NCI-H1417 (cell line): ENCODE measurements at regions not wholly inside any gene's neighbourhood (a gene's known extent, or its start where the extent isn't known, plus 50 kb on each side); places are given as distances from the start of the nearest gene placed in this dataset.
"Not testable (repeated sequence)": the region's sequence is repeated elsewhere in the genome, so short reads cannot be mapped to it uniquely, and the experiment has no call there.

Experiments
- DNase-seq, 3 experiments: peaks; one replicate each; lab custom pipeline; 2025; lab: John Stamatoyannopoulos, UW

GRCh38 chr1:86633306-86633838 is 71.0 kb upstream of the SH3GLB1 start:
- DNase-seq = not testable (repeated sequence)

GRCh38 chr1:86633921-86634320 is 70.5 kb upstream of the SH3GLB1 start:
- no peak for DNase-seq

GRCh38 chr1:86636898-86637297 is 67.5 kb upstream of the SH3GLB1 start:
- DNase-seq = no peak

- DNase-seq = no peak
Observed at GRCh38 chr1:86640161-86640670, 64.2 kb upstream of the SH3GLB1 start.

- DNase-seq = no peak
Observed at GRCh38 chr1:86641318-86641717, 63.1 kb upstream of the SH3GLB1 start.

GRCh38 chr1:86644655-86645054 is 59.7 kb upstream of the SH3GLB1 start:
- not testable (repeated sequence) for DNase-seq

- no peak for DNase-seq
Observed at GRCh38 chr1:86645851-86646250, 58.5 kb upstream of the SH3GLB1 start.

GRCh38 chr1:86646256-86646655 is 58.1 kb upstream of the SH3GLB1 start:
- no peak for DNase-seq

GRCh38 chr1:86648255-86648654 is 56.1 kb upstream of the SH3GLB1 start:
- DNase-seq = peak in 2 of 3 experiments; percentile 3 to 59

GRCh38 chr1:86649618-86650017 is 54.8 kb upstream of the SH3GLB1 start:
- no peak for DNase-seq

- DNase-seq = no peak
Observed at GRCh38 chr1:86650065-86650464, 54.3 kb upstream of the SH3GLB1 start.
